Renal cortical epithelial cell (primary cell): ENCODE measurements at regions not wholly inside any gene's neighbourhood (a gene's known extent, or its start where the extent isn't known, plus 50 kb on each side); places are given as distances from the start of the nearest gene placed in this dataset.
"Not testable (repeated sequence)": the region's sequence is repeated elsewhere in the genome, so short reads cannot be mapped to it uniquely, and the experiment has no call there.

ENCODE experiments used
- DNase-seq: peaks from one replicate; pipeline ENCODE4 v3.0.0-alpha.2; 2011; ENCODE audit warnings: low read depth

DNA sequence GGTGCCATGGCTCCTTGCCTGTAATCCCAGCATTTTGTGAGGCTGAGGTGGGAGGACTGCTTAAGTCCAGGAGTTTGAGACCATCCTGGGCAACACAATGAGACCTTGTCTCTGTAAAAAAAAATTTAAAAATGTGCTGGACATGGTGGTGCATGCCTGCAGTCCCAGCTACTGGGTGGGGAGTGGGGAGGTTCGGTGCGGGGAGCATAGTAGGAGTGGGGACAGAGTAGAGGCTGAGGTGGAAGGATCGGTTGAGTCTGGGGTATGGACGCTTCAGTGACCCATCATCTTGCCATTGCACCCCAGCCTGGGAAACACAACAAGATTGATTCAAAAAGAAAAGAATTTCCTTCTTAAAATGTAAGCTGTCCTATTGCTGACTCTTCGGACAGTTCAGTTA, 1490.0 kb upstream of the GBE1 start:
- DNase-seq: no peak

DNA sequence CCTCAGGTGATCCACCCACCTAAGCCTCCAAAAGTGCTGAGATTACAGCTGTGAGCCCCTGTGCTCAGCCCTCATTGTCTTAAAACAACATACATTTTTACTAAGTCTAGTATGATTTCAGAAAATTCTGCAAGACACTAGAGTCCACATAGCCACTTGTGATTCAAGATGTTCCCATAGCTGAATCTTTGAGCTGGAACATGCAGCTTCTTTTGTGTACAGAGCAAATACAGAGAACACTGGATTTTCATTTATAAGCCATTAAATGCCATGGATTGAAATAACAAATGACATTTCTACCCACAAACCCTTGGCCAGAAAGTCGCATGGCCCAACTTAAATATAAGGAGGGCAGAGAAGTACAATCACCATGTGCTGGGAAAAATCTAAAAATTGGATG, 1489.2 kb upstream of the GBE1 start:
- no peak for DNase-seq

DNA sequence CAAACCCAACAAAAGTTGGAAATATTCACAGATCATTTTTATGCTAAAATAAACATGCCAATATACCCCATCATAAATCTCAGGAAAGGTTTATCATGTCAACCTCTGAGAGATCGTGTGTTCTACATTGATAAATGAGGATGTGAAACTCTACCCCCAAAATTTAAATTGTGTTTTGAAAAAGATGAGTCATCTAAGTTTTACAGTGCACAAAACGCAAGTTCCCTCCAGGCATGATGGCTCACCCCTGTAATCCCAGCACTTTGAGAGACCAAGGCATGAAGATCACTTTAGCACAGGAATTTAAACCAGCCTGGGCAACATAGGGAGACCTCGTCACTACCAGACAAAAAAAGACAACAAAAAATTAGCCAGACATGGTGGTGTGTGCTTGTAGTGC, 1487.0 kb upstream of the GBE1 start:
- DNase-seq: no peak

DNA sequence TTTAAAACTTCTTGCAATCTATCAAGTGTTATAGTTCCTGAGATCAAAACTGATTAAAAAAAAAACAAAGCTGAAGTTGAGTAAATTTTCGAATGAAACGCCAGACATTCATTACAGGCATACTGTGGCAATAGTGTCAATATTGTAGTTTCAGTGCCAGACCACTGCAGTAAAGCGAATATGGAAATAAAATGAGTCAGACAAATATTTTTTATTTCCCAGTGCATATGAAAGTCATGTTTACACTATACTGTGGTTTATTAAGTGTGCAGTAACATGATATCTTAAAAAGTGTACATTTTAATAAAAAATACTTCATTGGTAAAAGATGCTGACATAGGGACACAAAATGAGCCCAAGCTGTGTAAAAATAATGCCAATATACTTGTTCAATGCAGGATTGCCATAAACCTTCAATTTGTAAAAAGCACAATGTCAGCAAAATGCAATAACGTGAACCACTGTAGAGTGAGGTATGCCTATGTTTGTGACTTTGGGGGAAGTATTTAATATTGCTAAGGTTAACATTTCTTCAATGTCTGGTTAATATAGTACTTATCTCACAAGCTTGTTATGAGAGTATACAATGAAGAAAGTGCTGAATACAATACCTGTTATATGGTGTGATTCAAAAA, 1473.9 kb upstream of the GBE1 start:
- no peak for DNase-seq

DNA sequence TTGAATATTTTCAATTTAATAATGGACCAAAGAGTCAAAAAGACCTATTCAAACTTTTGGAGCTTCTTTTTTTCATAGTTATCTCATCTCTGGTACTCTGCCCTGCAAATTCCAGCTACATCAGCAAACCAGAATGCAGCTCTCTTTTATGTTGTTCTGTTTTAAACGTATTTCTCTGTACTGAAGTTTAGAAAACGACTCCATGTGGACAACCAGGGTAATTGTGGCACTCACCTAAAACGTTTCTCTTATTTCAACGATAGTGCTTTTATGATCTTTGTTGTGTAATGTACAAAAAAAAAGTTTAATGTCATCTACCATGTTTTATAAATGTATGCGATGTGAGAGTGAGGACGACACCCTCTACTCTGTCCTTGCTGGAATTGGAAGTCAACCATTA, 1472.3 kb upstream of the GBE1 start:
- no peak for DNase-seq

DNA sequence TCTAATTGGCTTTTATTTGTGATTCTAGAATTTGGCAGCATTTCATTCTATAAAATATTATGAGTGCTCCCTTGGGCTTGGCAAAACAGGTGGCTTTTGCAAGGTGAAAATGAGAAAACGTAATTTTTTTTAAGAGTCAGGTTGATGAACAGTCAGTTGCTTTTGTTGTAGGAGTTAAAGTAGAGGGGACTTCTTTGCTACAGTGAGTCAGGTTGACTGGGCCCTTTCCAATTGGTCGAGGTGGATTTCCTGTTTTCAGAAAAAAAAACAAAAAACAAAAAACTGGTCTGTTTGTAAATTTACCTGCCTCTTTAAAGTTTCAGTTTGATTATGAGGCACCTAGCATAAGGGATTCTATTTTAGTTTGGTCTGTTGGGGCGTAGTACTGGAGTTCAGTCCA, 1469.4 kb upstream of the GBE1 start:
- DNase-seq: no peak

DNA sequence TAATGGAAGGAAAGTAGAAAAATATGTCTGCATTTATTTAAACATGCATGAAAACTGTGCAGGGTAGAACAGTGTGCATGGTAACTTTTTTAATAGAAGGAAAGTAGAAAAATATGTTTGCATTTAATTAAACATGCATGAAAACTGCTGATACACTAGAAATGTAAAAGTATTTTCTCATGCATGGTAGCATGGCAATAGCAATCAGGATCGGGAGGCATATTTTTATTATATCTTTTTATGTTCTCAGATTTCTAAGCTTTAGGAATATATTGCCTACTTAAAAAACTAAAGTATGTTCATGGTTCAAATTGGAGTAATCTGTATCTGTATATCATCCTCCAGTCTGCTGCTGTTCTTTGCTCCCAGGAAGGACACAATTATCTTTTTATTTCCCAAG, 1468.9 kb upstream of the GBE1 start:
- no peak for DNase-seq

DNA sequence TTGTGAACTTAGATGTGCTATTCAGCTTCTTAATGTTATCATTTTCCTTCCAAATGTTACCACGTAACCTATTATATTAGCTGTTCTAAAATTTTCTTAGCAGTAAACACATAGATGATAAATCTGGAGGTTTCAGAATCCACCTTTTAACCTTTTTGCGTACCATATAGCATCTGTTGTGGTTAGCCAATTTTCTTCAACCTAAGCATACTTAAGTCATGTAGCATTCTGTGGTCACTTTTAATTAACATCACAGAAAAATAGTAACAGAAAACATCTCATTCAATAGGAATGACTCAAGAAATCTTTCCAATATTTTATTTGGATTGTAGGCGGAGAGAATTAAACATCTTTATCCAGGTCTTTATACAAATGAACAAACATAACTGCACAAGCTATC, 1465.3 kb upstream of the GBE1 start:
- no peak for DNase-seq

DNA sequence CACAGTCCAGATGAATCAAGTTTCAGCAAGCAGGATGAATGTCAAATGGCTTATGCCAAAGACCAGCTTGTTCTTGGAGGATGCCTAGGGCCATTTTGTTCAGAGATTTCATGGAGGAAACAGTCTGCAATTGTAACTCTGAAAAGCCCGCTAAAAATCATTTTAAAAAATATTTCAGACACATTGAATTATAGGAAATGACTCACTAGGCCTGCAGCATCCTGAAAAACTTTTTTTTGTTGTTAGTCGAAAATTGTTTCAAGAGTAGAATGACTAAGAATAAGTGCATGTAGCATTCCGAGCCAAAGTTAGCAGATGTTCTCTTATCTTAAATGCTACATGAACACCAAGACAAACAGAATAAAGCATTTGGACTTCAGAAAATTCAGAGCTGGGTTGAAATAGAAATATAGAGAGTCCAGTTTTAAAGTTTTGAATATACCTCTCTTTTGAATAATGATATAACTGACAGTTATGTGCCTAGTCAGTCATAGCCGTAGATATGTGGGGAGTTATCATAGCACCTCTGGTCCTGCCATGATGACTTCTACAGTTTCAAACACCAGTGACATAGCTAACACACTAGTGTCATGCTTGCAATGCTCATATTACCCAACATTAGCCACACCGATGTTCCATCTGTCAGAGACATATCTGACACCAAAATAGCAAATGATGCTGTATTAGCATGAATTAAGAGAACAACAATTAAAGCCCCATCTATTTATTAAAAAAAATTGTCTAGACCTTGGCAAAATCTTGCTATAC, 1462.8 kb upstream of the GBE1 start:
- DNase-seq: no peak

DNA sequence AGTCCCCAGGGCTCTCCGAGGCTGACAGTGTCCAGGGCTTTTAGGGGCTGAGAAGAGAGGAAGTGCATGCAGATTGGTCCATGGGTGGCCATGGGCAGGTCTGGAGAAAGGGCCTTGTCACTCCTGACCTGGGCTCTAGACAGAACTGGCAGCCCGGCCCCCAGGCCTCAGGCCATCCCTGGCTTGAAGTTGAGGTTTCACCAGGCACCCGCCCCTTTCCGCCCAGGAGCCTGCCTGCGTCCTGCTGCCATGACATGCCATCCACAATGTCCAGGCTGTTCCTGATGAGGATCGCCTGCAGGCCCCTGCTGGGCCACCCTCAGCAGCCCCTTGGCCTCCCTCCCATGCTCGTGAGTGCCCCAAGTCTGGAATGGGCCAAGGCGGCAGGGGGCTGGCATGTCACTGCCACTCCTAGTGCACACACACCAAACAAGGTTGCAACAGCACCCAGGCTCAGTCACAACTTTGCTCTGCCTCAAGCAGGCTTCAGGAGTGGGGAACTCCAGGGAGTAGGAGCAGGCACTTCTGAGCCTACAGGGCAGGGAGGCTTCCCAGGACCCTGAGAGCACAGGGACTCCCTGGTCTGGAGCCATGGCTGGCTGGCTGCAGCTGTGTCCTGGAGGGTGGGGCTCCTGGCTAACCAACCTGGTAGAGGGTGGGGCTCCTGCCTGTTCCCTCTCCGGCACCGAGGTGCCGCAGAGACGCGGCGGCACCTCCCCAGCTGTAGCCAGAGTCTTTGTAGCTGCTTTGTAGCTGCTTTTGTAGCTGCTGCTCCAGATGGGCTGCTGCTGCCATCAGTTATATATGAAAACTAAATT, 1457.1 kb upstream of the GBE1 start:
- no peak for DNase-seq

DNA sequence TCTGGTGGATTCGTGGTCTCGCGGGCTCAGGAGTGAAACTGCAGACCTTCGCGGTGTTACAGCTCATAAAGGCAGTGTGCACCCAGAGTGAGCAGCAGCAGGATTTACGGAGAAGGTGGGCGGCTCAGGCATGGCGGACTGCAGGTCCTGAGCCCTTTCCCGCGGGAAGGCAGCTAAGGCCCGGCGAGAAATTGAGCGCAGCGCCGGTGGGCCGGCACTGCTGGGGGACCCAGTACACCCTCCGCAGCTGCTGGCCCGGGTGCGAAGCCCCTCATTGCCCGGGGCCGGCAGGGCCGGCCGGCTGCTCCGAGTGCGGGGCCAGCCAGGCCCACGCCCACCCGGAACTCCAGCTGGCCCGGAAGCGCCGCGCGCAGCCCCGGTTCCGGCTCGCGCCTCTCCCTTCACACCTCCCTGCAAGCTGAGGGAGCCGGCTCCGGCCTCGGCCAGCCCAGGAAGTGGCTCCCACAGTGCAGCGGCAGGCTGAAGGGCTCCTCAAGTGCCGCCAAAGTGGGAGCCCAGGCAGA, 1456.2 kb upstream of the GBE1 start:
- not testable (repeated sequence) for DNase-seq

DNA sequence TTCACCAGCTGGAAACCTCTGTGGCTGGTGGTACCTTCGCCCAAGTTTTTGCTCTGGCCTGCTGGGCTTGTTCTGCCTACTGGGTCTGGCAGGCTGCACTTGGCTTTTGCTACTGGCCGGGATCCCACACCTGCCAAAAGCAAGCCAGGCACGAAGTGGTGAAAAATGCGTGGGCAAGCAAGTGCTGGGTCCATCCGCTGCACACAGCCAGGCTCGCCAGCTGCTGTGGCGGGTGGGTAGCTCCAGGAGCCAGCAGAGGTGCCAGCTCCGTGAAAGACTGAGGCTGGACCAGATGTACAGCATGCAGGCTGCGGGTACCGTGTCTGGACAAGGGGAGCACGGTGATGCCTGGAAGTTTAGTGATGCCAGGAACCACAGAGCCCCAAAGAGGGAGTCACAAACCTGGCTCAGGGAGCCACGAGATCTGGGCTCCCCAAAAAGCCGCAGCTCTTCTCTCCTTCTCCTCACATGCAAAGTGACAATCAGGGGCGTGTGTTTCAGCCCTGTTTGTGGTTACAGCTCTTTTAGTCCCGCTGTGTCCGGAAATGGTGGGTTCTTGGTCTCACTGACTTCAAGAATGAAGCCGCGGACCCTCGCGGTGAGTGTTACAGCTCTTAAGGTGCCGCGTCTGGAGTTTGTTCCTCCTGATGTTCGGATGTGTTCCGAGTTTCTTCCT, 1455.6 kb upstream of the GBE1 start:
- no peak for DNase-seq

DNA sequence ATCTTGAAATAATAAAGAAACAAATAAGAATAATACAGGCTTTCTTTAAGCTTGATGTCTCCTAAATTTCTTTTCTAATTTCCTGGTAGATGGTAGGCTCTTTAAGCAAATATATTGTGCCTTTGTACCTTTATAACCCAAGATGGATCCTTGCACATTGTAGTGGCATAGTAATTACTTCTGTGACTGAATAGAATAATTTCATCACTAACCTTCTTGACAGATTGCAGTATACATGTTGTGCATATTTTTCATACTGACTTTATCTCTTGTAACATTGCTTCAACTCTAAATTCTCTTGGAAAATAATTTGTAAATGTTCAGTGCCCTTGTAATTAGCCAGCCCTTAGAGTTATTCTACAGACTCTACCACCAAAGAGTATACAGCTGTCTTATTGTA, 1433.8 kb upstream of the GBE1 start:
- DNase-seq: no peak

DNA sequence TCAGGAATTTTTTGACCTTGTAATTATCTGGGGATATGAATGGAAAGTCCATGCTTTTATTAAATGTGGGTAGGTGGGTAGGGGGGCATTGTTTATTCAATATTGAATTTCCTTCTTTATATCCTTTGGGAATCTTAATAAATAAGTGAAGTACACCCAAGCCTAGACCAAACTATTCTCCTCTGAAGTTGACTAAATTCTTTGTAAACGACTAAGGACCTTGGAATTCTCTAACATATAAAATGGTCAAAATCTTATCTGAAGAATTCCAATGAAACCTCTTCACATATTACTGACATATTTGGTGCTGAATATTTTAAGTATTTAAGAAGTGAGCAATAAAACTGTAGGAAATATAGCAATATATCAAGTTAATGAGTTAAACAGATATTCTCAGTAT, 1432.1 kb upstream of the GBE1 start:
- DNase-seq: no peak

DNA sequence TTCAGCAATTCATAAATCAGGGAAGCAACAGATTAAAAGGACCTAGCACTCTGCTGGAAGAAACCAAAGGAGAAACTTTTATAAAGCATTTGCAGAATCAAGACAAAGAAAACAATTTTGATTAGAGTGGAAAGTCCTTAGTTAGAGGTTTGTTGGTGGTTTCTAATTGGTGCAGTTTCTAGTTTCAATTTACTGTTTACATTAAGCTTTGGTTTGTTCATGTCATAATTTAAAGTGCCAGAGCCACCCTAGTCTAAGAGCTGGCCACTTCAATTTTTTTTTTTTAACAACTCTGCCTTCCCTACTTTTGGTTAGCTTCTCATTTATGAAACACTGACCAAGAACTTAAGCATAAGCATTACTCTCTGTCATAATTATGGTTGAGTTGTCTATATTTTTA, 1428.2 kb upstream of the GBE1 start:
- no peak for DNase-seq

DNA sequence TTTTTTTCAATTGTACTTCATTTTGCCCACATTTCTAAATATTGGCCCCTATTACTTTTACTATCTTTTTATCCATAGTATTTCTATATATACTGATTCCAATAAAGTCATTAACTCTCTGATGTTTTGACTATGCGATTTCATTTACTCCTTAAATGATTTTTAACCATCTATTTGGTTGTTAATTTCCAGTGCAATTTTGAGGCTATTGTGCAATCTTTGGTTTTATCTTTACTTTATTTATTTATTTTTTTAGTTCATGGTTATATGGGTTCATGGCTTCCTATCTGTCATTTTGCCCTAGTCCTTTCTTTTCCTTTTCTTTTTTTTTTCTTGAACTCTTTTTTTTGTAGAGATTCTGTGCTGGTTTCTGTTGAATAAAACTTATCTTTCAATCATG, 1408.0 kb upstream of the GBE1 start:
- DNase-seq: no peak

DNA sequence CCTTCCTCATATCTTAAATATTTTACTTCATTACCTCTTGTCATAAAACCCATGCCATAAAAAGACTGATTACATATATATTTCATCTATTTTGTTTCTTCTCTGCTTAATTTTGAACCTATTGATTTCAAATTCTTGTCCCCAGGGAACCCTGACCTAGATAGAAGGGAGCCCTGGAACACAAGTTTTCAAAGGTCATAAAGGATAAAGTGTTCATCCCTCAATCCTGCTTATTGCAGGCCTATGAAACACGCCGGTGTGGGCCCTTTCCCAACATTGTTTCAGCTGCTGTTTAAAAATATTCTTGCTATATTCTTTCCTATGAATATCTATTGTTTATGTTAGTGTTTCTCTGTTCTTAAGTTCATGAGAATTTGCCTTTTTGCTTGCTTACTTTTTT, 1389.5 kb upstream of the GBE1 start:
- no peak for DNase-seq

DNA sequence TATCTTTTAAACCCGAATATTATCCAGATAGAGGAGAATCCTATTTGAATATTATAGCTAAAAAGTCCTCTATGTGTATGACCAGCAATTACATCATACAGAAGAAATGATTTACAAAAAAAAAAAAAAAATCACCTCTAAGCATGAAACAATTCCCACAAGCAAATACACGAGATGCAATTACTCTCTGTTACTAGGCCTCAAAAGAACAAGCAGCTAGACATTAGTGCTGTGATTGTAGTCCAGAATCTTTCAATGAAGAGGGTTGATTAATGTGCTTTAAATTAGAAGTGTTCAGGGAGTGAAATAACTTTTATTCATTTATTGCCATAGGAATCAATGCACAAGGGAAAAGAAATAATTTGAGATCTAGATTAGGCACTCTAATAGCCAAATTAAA, 1379.5 kb upstream of the GBE1 start:
- DNase-seq: no peak

DNA sequence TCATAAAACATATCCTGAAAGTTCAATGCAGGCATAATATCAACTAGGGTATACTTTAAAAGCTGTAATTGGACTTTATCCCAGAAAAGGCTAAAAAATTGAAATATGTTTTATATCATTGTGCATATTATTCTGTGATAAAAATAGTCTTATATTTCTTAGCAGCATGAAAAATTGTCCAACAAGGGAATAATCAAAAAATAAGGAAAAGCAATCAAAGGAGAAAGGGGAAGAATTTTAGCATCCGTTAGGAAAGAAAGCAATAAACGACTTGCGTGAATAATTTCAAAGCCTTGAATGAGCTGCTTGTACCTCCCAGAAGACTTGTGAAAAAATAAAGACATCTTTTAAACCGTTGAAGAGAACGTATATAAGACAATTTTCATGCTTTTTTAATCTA, 1369.8 kb upstream of the GBE1 start:
- DNase-seq: no peak

DNA sequence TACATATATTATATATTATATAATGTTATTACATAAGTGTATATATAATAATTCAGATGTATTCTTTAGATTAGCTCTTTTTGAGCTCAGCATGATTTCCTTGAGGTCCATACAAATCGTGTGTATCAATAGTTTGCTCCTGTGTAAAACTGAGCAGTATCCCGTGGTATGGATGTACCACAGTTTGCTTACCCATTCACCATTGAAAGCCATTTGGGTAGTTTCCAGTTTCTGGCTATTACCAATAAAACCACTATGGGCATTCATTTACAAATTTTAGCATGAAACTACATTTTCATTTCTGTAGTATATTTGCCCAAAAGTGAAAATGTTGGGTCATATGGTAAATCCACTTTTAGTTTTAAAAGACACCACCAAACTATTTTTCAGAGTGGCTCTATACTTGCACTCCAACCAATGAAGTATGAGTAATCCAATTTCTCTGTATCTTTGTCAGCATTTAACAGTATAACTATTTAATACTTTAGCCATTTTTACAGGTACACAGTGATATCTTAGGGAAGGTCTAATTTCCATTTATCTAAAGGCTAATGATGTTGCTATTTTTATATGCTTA, 1361.4 kb upstream of the GBE1 start:
- DNase-seq: no peak

DNA sequence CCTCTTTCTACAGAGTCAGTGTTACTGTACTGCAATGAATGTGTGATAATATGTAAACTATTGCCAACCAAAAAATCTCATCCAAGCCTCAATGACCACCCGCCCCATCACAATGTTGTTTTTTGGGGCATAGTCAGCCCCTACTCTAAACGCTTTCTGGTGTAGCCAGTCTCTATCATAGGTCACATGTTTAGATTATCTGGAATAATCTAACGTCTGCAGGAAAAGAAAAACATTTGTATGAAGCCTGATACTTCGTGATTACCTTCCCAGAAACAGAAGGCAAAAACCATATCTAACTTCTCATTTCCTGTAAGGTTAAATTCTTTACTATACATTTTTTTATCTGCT, 1331.8 kb upstream of the GBE1 start:
- no peak for DNase-seq
